Breast epithelium (tissue), 4 donors: ENCODE measurements at regions not wholly inside any gene's neighbourhood (a gene's known extent, or its start where the extent isn't known, plus 50 kb on each side); places are given as distances from the start of the nearest gene placed in this dataset.

Experiments used
- DNase-seq, 2 donors: peaks; one replicate each; pipeline ENCODE4 v3.0.0-alpha.2; 2019; ENCODE audit warnings: low spot score in 2 of 2
- H3K27ac ChIP-seq, 2 donors: fragments of 200-600 bp; sonication (generic) in 1 of 2; one replicate each; pipeline ENCODE4 v1.5.1; 2016 to 2019; ENCODE audit warnings: mild to moderate bottlenecking in 1 of 2
- H3K27me3 ChIP-seq, 2 donors: fragments of 200-600 bp; sonication (generic) in 1 of 2; one replicate each; pipeline versions ENCODE4 v1.5.1 to v1.6.0; 2017 to 2019; ENCODE audit warnings: control low read depth in 1 of 2, mild to moderate bottlenecking in 1 of 2
- H3K36me3 ChIP-seq: fragments of 200-600 bp; one replicate; pipeline ENCODE4 v1.5.1; 2019
- H3K4me1 ChIP-seq, 2 donors: fragments of 200-600 bp; sonication (generic); one replicate each; pipeline ENCODE4 v1.5.1; 2016 to 2019; ENCODE audit warnings: control low read depth in 1 of 2
- H3K4me3 ChIP-seq, 3 donors: fragments of 200-600 bp; sonication (generic); 1 replicate in 2 of 3; 2 replicates in 1 of 3; pipeline ENCODE4 v1.5.1; 2016 to 2019; ENCODE audit warnings: mild to moderate bottlenecking in 3 of 3, moderate library complexity in 2 of 3
- H3K9me3 ChIP-seq, 2 donors: fragments of 200-600 bp; sonication (generic) in 1 of 2; one replicate each; pipeline ENCODE4 v1.5.1; 2016 to 2019; ENCODE audit warnings: control low read depth in 1 of 2
- POLR2A ChIP-seq: fragments of 450-650 bp; IDR thresholded peaks from one replicate; pipeline ENCODE4 v1.6.1; 2016; ENCODE audit warnings: antibody characterized with exemption, mild to moderate bottlenecking, moderate library complexity
- POLR2AphosphoS5 ChIP-seq, 3 donors: sonication (generic); formaldehyde crosslinking; IDR thresholded peaks; one replicate each; pipeline ENCODE4 v1.6.1; 2017; ENCODE audit warnings: antibody characterized with exemption in 3 of 3
- intact Hi-C: fragments of 100-400 bp; cut with DNase I; formaldehyde crosslinking; loops from one replicate; pipeline ENCODE4 v1.15.1; 2023; ENCODE audit warnings: low total_unique reads
- TF ChIP-seq, protein P1 (sequence below), 3 donors: fragments of 450-650 bp; IDR thresholded peaks; one replicate each; pipeline ENCODE4 v1.5.1; 2016 to 2017; ENCODE audit warnings: antibody characterized with exemption in 3 of 3, mild to moderate bottlenecking in 3 of 3, moderate library complexity in 3 of 3

DNA sequence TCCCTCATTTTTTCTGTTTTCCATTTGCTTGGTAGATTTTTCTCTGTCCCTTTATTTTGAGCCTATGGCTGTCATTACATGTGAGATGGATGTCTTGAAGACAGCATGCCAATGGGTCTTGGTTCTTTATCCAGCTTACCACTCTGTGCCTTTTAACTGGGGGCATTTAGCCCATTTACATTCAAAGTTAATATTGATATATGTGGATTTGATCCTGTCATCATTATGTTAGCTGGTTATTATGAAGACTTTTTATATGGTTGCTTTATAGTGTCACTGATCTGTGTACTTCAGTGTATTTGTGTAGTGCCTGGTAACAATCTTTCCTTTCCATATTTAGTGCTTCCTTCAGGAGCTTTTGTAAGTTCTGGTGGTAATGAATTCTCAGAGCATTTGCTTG is 89.3 kb upstream of the UNC5B start:
- TF ChIP-seq POLR2A (no peak), POLR2AphosphoS5 (IDR thresholded peaks at IDR 0.05) (no peak)
- TF ChIP-seq, protein P1, sequence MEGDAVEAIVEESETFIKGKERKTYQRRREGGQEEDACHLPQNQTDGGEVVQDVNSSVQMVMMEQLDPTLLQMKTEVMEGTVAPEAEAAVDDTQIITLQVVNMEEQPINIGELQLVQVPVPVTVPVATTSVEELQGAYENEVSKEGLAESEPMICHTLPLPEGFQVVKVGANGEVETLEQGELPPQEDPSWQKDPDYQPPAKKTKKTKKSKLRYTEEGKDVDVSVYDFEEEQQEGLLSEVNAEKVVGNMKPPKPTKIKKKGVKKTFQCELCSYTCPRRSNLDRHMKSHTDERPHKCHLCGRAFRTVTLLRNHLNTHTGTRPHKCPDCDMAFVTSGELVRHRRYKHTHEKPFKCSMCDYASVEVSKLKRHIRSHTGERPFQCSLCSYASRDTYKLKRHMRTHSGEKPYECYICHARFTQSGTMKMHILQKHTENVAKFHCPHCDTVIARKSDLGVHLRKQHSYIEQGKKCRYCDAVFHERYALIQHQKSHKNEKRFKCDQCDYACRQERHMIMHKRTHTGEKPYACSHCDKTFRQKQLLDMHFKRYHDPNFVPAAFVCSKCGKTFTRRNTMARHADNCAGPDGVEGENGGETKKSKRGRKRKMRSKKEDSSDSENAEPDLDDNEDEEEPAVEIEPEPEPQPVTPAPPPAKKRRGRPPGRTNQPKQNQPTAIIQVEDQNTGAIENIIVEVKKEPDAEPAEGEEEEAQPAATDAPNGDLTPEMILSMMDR (IDR thresholded peaks at IDR 0.05): no peak
- H3K4me1 ChIP-seq: no peaks in the 10 kb centered on the region
- H3K4me3 ChIP-seq: no peak overlapping the region
- H3K36me3 ChIP-seq: no peaks in the 10 kb centered on the region
- intact Hi-C loops: no loop called here
- no peak overlapping the region for H3K27ac ChIP-seq
- no peaks in the 10 kb centered on the region for H3K27me3 ChIP-seq
- DNase-seq: no peak
- peaks cover 4 to 22% of the 10 kb centered on the region in 2 donors for H3K9me3 ChIP-seq

DNA sequence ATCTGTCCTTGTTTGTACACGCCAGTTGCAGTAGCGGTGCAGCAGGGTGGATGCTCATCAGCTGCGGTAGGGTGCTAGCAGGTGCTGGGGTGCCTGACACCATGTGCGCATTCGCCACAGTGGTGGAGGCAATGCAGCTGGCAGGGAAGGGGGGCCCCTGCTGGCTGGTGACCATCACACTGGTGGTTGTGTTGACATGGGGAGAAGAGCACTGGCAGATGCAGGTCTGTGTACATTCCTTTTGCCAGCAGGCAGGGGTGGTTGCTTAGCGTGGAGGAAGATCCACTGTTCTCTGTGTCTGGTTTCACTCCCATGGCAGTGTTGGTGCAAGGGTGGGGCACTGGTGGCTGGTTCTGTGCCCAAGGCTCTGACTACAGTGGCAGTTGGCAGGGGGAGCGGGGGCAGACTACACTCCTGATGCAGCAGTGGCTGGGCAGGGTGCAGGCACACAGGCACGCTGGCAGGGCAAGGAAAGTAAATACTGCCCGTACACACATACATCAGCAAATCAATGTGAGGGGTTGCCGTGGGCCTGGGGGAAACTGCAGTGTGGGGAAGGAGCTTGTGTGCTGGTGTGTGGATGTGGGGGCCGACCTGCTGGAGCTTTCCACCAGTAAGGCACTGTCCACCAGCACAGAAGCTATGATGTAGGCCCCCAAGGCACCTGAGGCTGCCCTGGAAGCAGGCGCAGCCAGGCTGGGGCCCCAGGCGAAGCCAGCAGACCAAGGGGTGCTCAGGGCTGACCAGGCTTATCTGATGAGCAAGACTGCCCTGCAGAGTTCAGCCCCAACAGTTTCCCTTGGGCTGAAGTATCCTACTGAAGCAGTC is 87.2 kb upstream of the UNC5B start:
- intact Hi-C loops: no loop called here
- no peak for DNase-seq
- Histone ChIP-seq H3K36me3 (no peaks in the 10 kb centered on the region), H3K27me3 (no peaks in the 10 kb centered on the region), H3K9me3 (peaks cover 0 to 10% of the 10 kb centered on the region in 2 donors), H3K4me1 (no peaks in the 10 kb centered on the region), H3K27ac (no peak overlapping the region), H3K4me3 (no peak overlapping the region)
- TF ChIP-seq POLR2A: no peak
- TF ChIP-seq, protein P1 (IDR thresholded peaks at IDR 0.05): no peak
- no peak for TF ChIP-seq POLR2AphosphoS5 (IDR thresholded peaks at IDR 0.05)

DNA sequence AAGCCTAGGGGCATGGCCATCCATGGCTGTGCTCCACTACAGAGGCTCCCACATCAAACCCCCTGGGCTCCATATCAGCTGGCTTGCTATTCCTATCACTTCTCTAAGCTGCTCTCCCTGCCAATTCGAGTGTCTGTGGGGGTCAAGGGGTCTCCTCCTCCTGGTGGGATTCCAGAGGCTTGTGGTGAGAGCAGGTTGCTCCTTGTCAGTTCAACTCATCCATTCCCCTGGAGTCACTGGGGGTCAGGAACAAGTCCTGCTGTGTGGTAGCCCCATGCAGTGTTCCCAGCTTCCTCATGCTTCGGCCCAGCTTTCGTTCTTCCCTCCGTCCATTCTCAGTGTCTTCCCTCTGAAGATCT is 86.6 kb upstream of the UNC5B start:
- Histone ChIP-seq H3K27ac (no peak overlapping the region), H3K27me3 (no peaks in the 10 kb centered on the region), H3K9me3 (peaks cover 0 to 4% of the 10 kb centered on the region in 2 donors), H3K4me1 (no peaks in the 10 kb centered on the region), H3K4me3 (no peak overlapping the region), H3K36me3 (no peaks in the 10 kb centered on the region)
- intact Hi-C loops: no loop called here
- TF ChIP-seq POLR2A: no peak
- TF ChIP-seq, protein P1 (IDR thresholded peaks at IDR 0.05): no peak
- no peak for TF ChIP-seq POLR2AphosphoS5 (IDR thresholded peaks at IDR 0.05)
- DNase-seq: no peak

DNA sequence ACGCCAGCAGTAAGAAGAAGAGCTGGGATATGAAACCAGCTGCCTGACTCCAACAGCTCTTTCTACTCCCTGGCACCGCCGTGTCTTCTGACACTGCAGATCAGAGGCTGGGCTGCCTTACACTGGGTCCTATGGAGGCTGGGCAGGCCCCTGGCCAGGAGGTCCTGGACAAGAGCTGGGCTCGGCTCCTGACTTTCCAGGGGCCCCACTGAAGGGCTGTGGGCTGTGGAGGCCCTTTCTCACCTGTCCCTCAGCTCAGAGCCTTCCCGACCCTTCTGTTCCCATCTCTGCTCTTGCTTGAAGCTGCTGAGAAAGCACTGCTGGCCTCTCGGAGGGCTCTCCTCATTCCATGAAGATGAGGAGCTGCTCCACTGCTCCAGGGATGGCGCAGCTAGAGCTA is 85.9 kb upstream of the UNC5B start:
- TF ChIP-seq, protein P1 (IDR thresholded peaks at IDR 0.05): no peak
- TF ChIP-seq POLR2AphosphoS5 (IDR thresholded peaks at IDR 0.05) (no peak), POLR2A (no peak)
- H3K36me3 ChIP-seq: no peaks in the 10 kb centered on the region
- intact Hi-C loops: no loop called here
- no peak for DNase-seq
- no peaks in the 10 kb centered on the region for H3K4me1 ChIP-seq
- no peaks in the 10 kb centered on the region for H3K27me3 ChIP-seq
- H3K27ac ChIP-seq: no peak overlapping the region
- H3K4me3 ChIP-seq: no peak overlapping the region
- H3K9me3 ChIP-seq: no peaks in the 10 kb centered on the region

GRCh38 chr10:71127104-71127503 is 85.3 kb upstream of the UNC5B start:
- intact Hi-C loops: no loop called here
- H3K27me3 ChIP-seq: no peaks in the 10 kb centered on the region
- H3K4me3 ChIP-seq: no peak overlapping the region
- no peaks in the 10 kb centered on the region for H3K9me3 ChIP-seq
- DNase-seq: no peak
- no peak overlapping the region for H3K27ac ChIP-seq
- no peak for TF ChIP-seq POLR2AphosphoS5 (IDR thresholded peaks at IDR 0.05)
- TF ChIP-seq, protein P1 (IDR thresholded peaks at IDR 0.05): no peak
- TF ChIP-seq POLR2A: no peak
- H3K36me3 ChIP-seq: no peaks in the 10 kb centered on the region
- no peaks in the 10 kb centered on the region for H3K4me1 ChIP-seq
